Left ventricle myocardium superior (tissue), 1 donor: ENCODE measurements at regions not wholly inside any gene's neighbourhood (a gene's known extent, or its start where the extent isn't known, plus 50 kb on each side); places are given as distances from the start of the nearest gene placed in this dataset.
"Not testable (repeated sequence)": the region's sequence is repeated elsewhere in the genome, so short reads cannot be mapped to it uniquely, and the experiment has no call there.

ENCODE experiments used
- ATAC-seq: fragments of 200-7000 bp; cut with Tn5 transposase; one replicate; pipeline ENCODE4 v1.9.1; 2020; ENCODE audit warnings: mild to moderate bottlenecking, moderate library complexity
- DNase-seq: peaks from one replicate; pipeline ENCODE4 v3.0.0-alpha.2; 2020
- intact Hi-C: fragments of 100-400 bp; cut with micrococcal nuclease; formaldehyde crosslinking; loops from one replicate; pipeline ENCODE4 v1.11.0; 2022
- donor health status: DM: no; HTN: yes; CAD: no; lungs with severe emphysema.

DNA sequence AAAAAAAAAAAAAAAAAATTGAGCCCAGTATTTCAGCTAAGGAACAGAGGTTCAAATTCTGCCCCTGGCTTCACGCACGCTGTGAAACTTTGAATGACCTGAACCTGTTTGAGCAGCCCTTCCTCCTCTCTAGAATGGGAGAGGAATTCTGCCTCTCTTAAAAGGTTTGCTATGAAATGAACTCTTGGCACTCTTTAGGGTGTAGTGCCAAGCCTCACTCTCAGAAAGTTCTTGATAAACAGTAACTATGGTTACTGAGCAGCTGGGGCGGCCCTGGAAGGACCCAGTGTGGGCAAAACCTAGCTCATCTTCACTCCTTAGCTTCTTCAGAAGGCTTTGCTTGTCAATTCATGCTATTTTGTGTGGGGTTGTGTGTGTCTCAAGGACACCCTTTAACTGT is 73.7 kb downstream of the GEMIN8 start:
- no peak for ATAC-seq
- no peak for DNase-seq
- intact Hi-C loops: no loop called here

DNA sequence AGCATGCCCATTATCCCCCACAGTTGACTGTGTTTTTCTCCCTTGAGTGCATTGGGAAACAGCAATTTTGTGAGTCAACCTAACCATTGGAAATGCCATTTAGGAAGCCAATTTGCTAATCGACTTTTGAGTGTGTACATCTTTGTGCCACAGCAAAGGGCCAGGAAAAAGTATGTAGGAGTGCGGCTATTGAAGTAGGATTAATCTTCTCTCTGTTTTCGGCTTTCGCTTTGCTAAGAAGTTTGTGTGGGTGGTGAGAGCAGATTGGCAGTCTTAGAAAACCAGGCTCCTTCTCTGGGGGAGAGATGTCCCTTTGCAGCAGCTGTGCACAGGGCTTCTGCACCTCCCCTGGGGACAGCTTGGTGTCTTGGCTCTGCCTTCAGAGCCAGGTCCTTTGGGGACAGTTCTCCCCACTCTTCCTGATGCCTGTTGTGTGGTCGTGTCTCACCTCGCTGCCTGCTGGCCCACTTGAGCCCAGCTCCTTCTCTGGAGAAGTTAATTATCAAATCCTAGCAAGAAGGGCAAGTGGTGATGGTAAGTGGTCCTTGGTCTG is 74.5 kb downstream of the GEMIN8 start:
- intact Hi-C loops: no loop called here

DNA sequence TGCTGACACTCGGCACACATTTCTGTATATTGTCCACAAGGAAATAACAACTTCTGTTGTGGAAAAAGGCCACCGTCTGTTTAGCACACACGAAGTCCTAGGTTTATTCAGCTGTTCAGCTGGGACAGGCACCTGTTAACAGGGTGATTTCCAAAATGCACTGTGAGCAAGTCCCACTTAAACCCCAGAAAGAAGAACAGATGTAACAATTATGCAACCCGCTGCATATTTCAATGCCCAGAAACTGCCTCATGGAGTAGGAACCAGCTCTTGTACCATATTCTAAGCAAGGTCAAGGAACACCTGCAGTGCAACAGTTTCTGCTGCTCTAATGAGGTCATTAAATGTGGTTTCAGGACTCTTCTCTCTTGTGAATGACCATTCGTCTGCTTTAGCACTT is 77.1 kb downstream of the GEMIN8 start:
- ATAC-seq: no peak
- no peak for DNase-seq
- intact Hi-C loops: no loop called here

More for the DNA sequence above, 74.5 kb downstream of the GEMIN8 start:
- DNase-seq (no peak), ATAC-seq (no peak)

DNA sequence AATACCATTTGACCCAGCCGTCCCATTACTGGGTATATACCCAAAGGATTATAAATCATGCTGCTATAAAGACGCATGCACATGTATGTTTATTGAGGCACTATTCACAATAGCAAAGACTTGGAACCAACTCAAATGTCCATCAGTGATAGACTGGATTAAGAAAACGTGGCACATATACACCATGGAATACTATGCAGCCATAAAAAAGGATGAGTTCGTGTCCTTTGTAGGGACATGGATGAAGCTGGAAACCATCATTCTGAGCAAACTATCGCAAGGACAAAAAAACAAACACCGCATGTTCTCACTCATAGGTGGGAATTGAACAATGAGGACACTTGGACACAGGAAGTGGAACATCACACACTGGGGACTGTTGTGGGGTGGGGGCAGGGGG is 83.5 kb downstream of the GEMIN8 start:
- intact Hi-C loops, DNase-seq, ATAC-seq: not testable (repeated sequence)

DNA sequence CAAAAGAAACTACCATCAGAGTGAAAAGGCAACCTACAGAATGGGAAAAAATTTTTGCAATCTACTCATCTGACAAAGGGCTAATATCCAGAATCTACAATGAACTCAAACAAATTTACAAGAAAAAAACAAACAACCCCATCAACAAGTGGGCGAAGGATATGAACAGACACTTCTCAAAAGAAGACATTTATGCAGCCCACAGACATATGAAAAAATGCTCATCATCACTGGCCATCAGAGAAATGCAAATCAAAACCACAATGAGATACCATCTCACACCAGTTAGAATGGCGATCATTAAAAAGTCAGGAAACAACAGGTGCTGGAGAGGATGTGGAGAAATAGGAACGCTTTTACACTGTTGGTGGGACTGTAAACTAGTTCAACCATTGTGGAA is 83.9 kb downstream of the GEMIN8 start:
- intact Hi-C loops, DNase-seq, ATAC-seq: not testable (repeated sequence)

DNA sequence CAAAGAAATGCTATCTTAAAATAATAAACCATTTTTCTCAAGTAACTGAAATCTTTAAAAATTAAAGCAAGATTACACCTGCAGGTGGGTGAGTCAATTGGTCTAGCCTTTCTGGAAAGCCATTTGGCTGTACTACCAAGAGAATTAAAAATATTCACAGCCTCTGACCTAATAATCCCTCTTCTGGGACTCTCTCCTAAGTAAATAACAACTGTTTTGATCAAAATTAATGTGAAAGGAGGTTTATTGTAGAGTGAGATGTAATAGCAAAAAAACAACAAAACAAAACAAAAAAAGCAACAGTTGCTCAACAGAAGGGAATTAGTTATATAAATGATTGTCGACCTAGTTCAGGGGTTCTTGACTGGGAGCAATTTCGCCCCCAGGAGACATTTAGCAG is 89.0 kb downstream of the GEMIN8 start:
- ATAC-seq: no peak
- intact Hi-C loops: no loop called here
- DNase-seq: no peak

DNA sequence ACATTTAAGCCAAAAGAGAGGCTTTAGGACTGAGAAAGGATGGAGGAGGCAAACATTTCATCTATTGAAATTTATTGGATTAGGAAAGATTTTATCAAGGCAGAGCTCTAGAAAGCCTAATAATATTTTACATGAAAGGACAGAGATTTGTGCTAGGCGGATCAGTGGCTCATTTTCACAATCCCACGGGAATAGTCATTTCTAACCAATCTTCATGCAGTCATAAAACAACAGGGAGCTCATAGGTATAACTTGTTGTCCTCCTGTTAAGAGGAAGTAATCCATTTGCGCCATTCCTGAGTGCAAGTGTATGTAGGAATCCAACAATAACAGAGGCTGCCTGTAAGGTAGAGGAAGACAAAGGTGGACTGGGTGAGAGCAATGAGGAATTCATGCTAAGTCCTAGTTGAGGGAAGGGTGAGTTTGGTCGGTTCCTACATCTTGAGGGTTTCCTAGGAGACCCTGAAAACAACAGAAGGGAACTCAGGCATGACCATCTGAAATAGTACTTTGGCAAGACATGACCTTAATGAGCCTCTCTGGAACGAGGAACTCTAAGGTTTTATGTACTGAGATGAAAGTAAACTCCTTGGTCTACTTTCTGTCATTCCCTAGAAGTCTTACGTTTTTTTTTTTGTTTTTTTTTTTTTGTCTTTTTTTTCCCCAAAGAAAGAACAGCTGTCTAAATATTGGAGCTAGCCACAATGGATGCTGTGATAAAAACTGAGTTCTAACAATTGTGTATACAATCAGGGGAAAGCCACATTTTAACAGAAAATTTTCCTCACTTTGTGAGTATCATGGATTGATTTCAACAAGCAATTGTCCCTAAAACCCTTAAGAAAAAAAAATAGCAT is 89.7 kb downstream of the GEMIN8 start:
- intact Hi-C loops: no loop called here
- DNase-seq: no peak
- ATAC-seq: no peak

DNA sequence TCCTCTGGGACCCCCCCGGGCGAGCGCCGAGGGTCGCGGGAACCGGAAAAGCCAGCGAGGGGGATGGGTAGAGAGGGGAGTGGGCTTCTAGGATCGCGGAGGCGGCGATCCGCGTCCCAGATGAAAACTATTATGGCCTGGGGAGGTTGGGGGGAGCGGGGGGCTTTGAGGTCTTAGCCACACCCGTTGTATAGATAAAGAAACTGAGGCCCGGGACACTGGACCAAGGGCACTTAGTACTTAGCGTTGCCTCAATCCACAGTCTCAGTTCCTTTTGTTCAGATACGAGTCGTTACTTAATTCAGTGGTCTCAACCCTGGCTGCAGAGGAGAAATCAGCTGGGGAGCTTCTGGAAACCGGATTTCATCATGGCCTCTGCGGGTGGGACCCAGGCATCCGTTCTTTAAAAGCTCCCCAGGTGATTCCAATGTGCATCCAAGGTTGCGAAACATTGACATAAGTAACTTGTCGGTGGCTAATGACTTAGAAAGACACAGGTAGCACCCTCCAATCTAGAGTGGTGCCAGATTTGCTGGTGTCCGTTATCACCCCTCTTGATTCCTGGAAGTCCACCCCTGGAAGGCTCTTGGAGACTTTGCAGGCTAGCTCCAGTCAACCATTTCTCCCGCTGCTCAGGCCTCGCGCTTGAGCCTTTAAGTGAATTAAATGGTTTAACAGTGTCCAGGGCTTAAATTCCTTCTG is 90.7 kb downstream of the GEMIN8 start:
- DNase-seq (no peak), ATAC-seq (no peak)

DNA sequence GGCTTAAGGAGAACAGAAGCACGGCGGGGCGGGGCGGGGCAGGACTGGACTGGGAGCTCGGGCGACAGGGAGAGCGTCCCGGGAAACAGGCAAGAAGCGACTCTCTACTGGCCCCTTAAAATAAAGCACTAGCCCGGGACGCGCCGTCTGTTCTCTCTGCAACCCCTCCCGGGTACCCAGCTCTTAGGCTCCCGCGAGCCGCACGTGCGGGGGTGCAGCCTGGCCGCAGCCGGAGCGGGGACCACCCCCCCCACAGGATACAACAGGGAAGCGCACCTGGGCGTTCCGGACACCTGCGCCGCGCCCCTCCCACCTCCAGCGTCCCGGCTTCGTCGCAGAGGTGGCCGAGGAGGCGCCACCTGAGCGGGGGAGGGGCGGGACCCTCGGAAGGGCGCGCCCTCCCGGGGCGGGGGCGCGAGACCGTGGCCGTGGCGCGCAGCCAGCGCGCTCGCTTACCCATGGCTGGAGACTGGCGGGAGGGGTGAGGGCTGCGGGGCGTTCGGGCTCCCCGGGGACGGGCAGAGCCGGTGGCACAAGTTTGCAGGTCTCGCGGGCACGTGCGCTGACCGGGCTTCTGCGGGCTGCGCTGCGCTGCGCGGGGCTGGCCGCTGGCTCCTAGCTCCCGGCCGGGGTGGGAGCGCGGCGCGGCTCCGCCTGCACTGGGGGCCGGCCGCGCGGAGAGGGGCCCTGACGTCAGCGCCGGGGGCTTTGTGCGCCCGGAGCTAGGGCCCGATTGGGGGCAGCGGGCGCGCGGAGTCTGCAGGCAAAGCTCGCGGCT is 91.5 kb downstream of the GEMIN8 start:
- DNase-seq (peak; percentile 27), ATAC-seq (peak; percentile 72)
- intact Hi-C loops: no loop called here

More for the DNA sequence above, 90.7 kb downstream of the GEMIN8 start:
- intact Hi-C loops: no loop called here

DNA sequence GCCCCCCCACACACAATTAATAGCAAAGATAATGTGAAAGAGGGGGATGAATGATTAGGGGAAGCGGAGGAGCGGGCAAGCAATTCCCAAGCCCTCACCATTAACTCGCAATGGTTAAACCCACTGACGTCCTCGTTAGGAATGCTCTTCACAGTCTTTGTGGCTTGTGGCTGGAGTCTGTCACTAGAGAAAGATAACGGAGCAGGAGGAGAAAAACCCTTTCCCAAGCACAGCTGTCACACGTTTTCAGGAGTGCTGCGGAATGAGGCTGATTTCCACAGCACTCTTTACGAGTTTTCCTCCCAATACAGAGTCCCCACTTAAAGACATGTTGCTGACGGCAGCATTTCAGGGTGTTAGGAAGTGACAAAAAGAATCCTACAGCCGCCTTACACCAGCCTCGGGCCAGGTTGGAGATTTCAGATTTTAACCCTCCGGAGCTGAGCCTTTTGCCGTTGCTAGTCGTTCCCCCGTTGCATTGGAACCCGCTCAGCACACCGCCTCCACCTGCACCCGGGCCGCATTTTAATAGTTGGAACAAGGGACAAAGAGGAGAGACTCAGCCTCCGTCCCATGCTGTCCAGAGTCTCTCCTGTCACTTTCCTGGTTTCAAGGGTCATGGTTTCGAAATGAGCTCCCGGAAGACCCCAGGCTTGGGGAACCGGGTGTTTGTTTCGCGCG is 92.2 kb downstream of the GEMIN8 start:
- DNase-seq: no peak
- intact Hi-C loops: no loop called here
- ATAC-seq: peak; percentile 40

DNA sequence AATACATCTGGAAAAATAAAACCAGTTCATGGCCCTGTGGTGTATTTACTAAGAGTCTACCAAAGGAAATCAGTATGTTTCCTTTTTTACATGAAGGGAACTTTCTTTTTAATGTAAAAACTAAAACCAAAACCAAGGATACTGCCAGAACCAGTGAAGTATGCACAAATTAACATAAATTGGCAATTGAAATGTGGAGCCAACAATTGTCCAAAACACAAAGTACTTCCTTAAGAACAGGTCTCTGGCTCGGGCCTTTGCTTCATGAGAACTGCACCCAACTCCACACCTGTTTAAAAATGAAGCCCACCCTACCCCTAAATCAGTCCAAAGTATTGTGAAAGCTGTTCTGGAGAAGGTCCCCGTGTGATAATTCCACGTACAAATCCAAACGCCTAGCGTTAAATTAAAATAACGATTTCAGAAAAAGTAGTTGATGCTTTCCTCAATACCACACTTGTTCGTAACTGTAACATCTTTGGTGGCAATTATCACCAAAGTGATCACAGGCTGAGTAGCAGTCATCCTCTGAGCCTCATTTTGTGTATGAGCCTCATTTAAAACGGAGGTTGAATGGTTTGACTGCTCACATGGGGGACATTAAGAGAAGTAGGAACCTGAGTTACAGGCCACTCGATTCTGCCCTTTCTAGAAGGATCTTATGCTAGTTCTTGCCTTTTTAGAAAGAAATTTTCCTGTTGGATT is 93.0 kb downstream of the GEMIN8 start:
- DNase-seq (no peak), ATAC-seq (no peak)
- intact Hi-C loops: no loop called here

DNA sequence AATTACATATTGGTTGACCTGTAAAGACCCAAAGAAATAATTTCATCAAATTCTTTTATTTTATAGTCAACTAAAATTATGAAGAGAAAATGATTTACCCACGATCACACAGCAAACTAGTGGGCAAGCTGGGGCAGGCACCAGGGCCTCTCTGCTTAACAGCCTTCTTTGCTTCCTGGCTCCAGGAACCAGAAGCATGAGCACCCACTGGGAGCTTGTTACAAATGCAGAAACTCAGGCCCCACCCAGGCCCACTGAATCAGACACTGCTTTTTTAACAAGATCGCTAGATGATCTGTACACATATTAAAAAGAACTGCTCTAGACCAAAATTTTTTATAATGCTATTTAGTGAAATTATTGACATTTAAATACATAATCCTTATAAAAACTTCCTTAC is 95.0 kb downstream of the GEMIN8 start:
- no peak for DNase-seq
- intact Hi-C loops: no loop called here
- ATAC-seq: no peak

DNA sequence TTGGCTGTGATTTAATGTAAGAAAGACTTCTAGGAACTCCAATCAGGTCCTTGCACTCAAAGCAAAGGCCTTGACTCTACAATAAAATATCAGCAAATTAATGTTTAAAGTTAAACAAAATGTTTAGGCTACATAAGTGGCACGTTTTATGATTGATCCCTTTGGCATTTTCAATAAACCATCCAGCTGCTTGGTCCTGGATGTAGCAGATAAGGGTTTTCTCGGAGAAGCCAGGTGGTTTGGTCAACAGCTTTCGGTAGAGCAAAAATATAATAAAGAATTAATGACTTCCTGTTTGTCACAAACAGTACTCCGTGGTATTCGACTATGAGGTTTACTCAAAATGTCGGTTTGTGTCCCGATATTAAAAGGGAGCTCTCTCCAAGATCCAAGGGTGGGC is 95.8 kb downstream of the GEMIN8 start:
- DNase-seq: no peak
- ATAC-seq: no peak
- intact Hi-C loops: no loop called here

DNA sequence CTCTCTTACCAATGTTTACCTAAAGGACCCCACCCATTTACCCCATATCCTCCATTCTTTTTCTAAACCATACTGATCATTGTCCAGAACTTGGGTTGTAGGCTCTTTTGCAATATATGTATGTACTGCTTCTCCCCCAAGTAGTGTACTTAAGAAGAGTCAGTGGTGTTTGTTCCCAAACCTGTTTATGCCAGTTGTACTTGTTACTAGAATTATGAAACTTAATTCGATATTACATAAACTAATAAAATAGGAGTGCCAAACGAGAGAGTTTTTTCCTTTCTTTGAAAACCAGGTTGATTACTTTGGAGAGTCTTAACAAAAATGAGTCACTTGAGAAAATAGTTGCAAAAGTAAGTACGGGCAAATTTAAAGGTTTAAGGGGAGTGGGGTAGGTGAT is 96.3 kb downstream of the GEMIN8 start:
- DNase-seq (no peak), ATAC-seq (no peak)
- intact Hi-C loops: no loop called here

DNA sequence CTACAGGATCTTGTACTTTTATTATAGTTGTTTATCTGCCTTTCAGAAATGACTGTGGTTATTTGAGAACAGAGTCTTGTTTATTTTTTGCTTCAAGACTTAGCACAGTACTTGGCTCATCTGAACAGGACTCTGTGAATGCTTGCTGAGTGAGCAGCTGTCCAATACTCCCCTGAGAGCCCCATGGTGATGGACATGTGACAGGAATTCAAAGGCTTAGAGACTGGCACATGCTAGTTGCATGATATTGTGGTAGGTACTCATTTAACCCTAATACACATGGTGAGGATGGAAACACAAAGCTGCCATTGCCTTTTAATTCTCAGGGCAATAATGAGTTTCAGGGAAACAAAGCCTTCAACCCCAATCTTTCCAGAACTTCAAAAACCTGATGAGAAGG is 97.3 kb downstream of the GEMIN8 start:
- ATAC-seq: no peak
- no peak for DNase-seq
- intact Hi-C loops: no loop called here

DNA sequence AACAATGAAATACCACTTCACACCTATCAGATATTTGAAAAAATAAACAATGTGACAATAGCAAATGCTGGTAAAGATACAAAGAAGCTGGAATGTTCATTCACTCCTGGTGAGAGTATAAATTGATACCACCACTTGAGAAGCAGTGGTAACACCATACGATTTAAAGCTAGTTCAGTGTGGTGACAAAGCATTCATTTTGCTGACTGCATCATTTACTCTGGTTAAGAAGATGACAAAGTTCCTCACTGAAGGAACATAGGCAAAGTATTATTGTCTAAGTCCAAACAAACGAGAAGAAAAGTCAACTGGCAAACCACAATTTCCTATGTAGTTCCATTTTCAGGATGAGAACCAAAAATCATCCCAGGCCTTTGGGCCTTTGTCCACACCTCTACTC is 102.5 kb downstream of the GEMIN8 start:
- ATAC-seq (no peak), DNase-seq (no peak)
- intact Hi-C loops: no loop called here

DNA sequence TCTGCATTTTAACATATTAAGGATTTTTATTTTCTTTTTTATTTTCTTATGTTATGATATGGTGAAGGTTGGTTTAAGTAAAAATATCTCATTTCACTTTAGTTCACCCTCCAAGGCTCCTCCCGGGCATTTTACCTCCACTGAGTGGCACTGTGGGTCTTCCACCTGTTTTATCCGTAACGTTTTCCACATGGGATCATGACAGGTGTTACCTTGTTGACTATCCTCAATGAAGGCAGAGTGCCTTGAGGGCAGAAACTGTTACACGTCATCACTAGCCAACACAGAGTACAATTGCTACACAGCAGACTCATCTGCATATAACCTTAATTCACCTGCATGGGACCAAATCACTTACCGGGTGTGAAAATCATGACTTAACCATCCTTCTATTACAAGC is 105.8 kb downstream of the GEMIN8 start:
- DNase-seq (no peak), ATAC-seq (no peak)
- intact Hi-C loops: no loop called here

DNA sequence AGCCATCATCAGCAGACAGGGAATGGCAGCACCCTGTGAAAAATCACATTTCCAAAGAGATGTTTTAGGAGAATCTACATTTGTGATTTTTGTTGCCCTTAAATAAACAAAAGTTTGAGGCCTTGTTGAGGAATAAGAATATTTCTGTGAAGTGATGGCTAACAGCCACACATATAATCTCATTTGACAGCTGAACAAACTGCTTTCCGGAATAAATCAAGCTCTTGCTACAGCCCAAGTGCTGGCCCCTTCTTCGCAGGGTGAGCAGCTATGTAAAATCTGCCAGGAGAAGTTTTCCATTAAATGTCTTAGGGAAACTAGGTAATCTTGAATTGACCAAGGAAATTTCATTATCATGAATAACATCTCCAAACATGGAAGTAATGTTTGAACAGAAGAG is 106.4 kb upstream of the GPM6B start:
- ATAC-seq: no peak
- intact Hi-C loops: no loop called here
- DNase-seq: no peak

DNA sequence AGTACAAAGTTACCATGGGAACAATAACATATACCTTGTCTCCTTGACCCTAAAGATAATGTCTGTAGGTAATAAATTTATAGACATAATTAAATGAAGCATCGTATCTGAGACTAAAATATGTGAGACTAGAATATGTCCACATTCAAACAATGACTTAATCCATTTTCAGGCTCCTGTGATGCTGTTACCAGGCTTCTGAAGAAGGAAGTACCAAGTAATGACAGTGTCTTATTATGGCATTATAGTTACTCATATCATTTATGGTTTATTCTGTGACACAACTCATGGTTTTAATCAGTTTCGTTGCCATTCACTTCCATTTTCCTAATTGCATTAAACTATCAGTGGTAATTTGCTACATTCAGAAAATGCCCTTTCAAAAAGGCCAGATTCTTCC is 100.6 kb upstream of the GPM6B start:
- intact Hi-C loops: no loop called here
- DNase-seq: no peak
- ATAC-seq: no peak
